ENCODE measurements at regions not wholly inside any gene's neighbourhood (a gene's known extent, or its start where the extent isn't known, plus 50 kb on each side); places are given as distances from the start of the nearest gene placed in this dataset.

GRCh38 chr20:41881466-41882046 lies 263.4 kb upstream of the CHD6 start:
- no peak for TF ChIP-seq CTCF (IDR thresholded peaks at IDR 0.05)
- H3K36me3 Mint-ChIP-seq: no peaks in the 10 kb centered on the region
- no peaks in the 10 kb centered on the region for H3K4me1 Mint-ChIP-seq
- H3K9me3 ChIP-seq (ENCODE audit: control insufficient read depth, insufficient read depth, low read length): no peaks in the 10 kb centered on the region
- no peaks in the 10 kb centered on the region for H3K27me3 ChIP-seq (ENCODE audit: control insufficient read depth, insufficient read depth, low read length)
- ATAC-seq (no peak), DNase-seq (no peak)
- no CpG with 5 or more reads among the region's 1 CpG for WGBS (ENCODE audit: insufficient coverage)
- H3K27me3 Mint-ChIP-seq (ENCODE audit: low read depth in 2 of 2): peaks cover 10 to 13% of the 10 kb centered on the region in 2 donors
- no peak overlapping the region for H3K4me3 Mint-ChIP-seq
- H3K27ac ChIP-seq (ENCODE audit: low read length): no peak overlapping the region
- intact Hi-C loops (cut with micrococcal nuclease): no loop called here
- no peak overlapping the region for H3K27ac Mint-ChIP-seq
- H3K4me1 ChIP-seq (ENCODE audit: control insufficient read depth, insufficient read depth, low read length): no peaks in the 10 kb centered on the region
- no peak overlapping the region for H3K4me3 ChIP-seq (ENCODE audit: low read length)
- no peaks in the 10 kb centered on the region for H3K36me3 ChIP-seq (ENCODE audit: control insufficient read depth, insufficient read depth, low read length)
- H3K9me3 Mint-ChIP-seq: peaks cover 0 to 2% of the 10 kb centered on the region in 2 donors

DNA sequence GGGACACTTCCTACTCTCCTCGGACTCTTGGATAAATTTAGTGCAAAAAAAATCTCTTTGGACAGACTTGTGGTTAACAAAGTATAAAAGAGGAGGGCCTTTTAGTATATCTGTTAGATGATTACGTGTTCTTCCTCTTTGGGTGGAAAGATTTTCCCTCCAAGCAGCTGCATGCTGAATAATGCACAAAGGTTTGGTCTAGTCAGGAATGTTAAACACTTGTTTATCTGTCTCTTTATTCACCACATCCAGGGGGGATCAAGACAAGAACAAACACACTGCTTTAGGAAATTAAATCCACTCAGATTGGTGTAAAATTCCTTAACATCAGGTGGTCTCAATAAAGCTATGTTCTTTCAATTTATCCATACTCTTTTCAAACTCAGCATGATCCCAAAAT lies 260.9 kb upstream of the CHD6 start:
- ATAC-seq: no peak
- no peaks in the 10 kb centered on the region for H3K9me3 Mint-ChIP-seq
- WGBS (ENCODE audit: insufficient coverage): 100% methylated on average over 1 of the region's 2 CpGs

DNA sequence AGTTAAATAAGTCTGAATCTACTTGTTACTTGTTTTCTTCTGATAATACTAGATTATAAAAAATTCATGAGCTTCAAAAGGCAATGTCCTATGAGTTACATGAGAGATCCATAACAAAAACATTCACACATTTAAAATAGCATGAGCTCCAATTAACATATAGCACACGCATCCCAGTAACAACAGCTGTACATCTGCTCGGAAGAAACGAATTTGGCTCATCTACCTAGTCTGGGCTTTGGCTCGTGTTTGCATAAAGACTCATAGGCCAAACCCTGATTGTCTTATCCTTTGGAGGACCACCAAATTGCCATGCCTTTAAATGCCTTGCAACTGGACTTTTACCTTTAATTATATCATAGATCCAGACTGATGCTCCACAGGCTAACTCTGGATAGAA lies 259.7 kb upstream of the CHD6 start:
- intact Hi-C loops (cut with micrococcal nuclease): no loop called here
- no peaks in the 10 kb centered on the region for H3K4me1 ChIP-seq (ENCODE audit: control insufficient read depth, insufficient read depth, low read length)
- no peak overlapping the region for H3K27ac ChIP-seq (ENCODE audit: low read length)
- no peaks in the 10 kb centered on the region for H3K9me3 Mint-ChIP-seq
- no peaks in the 10 kb centered on the region for H3K36me3 Mint-ChIP-seq
- TF ChIP-seq CTCF (IDR thresholded peaks at IDR 0.05): no peak
- DNase-seq: no peak
- no peaks in the 10 kb centered on the region for H3K4me1 Mint-ChIP-seq
- H3K27ac Mint-ChIP-seq: no peak overlapping the region
- H3K27me3 Mint-ChIP-seq (ENCODE audit: low read depth in 2 of 2): peaks cover 0 to 3% of the 10 kb centered on the region in 2 donors
- 81% methylated on average over 4 of the region's 4 CpGs for WGBS (ENCODE audit: insufficient coverage)
- ATAC-seq: no peak
- H3K27me3 ChIP-seq (ENCODE audit: control insufficient read depth, insufficient read depth, low read length): no peaks in the 10 kb centered on the region
- H3K4me3 ChIP-seq (ENCODE audit: low read length): no peak overlapping the region
- no peaks in the 10 kb centered on the region for H3K9me3 ChIP-seq (ENCODE audit: control insufficient read depth, insufficient read depth, low read length)
- H3K4me3 Mint-ChIP-seq: no peak overlapping the region
- no peaks in the 10 kb centered on the region for H3K36me3 ChIP-seq (ENCODE audit: control insufficient read depth, insufficient read depth, low read length)

More for the DNA sequence above, 260.9 kb upstream of the CHD6 start:
- Mint-ChIP-seq H3K27me3 (ENCODE audit: low read depth in 2 of 2) (peaks cover 4 to 10% of the 10 kb centered on the region in 2 donors), H3K4me3 (no peak overlapping the region), H3K36me3 (no peaks in the 10 kb centered on the region), H3K4me1 (no peaks in the 10 kb centered on the region), H3K27ac (no peak overlapping the region)
- Histone ChIP-seq H3K4me1 (ENCODE audit: control insufficient read depth, insufficient read depth, low read length) (no peaks in the 10 kb centered on the region), H3K9me3 (ENCODE audit: control insufficient read depth, insufficient read depth, low read length) (no peaks in the 10 kb centered on the region), H3K27ac (ENCODE audit: low read length) (no peak overlapping the region), H3K4me3 (ENCODE audit: low read length) (no peak overlapping the region), H3K27me3 (ENCODE audit: control insufficient read depth, insufficient read depth, low read length) (no peaks in the 10 kb centered on the region), H3K36me3 (ENCODE audit: control insufficient read depth, insufficient read depth, low read length) (no peaks in the 10 kb centered on the region)
- no peak for DNase-seq
- intact Hi-C loops (cut with micrococcal nuclease): no loop called here
- no peak for TF ChIP-seq CTCF (IDR thresholded peaks at IDR 0.05)

DNA sequence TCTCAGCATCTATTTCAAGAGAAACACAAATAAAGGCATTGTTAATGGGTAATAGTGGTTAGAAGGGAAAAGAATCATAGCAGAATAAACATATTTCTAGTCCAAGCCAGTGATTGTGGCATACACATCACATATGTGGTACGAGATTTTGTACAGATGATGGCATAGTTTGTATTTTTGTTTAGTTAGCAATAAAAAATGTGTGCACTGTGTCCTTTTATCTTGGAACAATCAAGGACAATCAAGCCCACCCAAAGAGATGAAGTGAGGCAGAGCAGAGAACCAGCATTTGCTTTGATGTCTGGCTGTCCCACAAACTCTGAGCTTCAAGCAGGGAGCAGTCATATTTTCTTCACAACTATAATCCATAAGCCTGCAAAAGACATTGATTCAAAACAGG lies 256.5 kb upstream of the CHD6 start:
- Histone ChIP-seq H3K36me3 (ENCODE audit: control insufficient read depth, insufficient read depth, low read length) (no peaks in the 10 kb centered on the region), H3K27me3 (ENCODE audit: control insufficient read depth, insufficient read depth, low read length) (no peaks in the 10 kb centered on the region), H3K4me1 (ENCODE audit: control insufficient read depth, insufficient read depth, low read length) (no peaks in the 10 kb centered on the region), H3K9me3 (ENCODE audit: control insufficient read depth, insufficient read depth, low read length) (no peaks in the 10 kb centered on the region), H3K27ac (ENCODE audit: low read length) (no peak overlapping the region), H3K4me3 (ENCODE audit: low read length) (no peak overlapping the region)
- ATAC-seq (no peak), DNase-seq (no peak)
- no peak overlapping the region for H3K27ac Mint-ChIP-seq
- H3K27me3 Mint-ChIP-seq (ENCODE audit: low read depth in 2 of 2): peaks cover 0 to 1% of the 10 kb centered on the region in 2 donors
- no peaks in the 10 kb centered on the region for H3K36me3 Mint-ChIP-seq
- peaks cover 2 to 5% of the 10 kb centered on the region in 2 donors for H3K9me3 Mint-ChIP-seq
- no peaks in the 10 kb centered on the region for H3K4me1 Mint-ChIP-seq
- TF ChIP-seq CTCF (IDR thresholded peaks at IDR 0.05): no peak
- intact Hi-C loops (cut with micrococcal nuclease): no loop called here
- WGBS (ENCODE audit: insufficient coverage): 27% methylated on average over 1 of the region's 1 CpG
- H3K4me3 Mint-ChIP-seq: no peak overlapping the region

Measured in natural killer cell (primary cell).